ENCODE measurements at regions not wholly inside any gene's neighbourhood (a gene's known extent, or its start where the extent isn't known, plus 50 kb on each side); places are given as distances from the start of the nearest gene placed in this dataset.

GRCh38 chr21:43317254-43317748, 109.6 kb downstream of the SIK1 start:
- Histone ChIP-seq H3K36me3 (no peaks in the 10 kb centered on the region), H3K4me3 (ENCODE audit: low read depth, low read length) (no peak overlapping the region), H3K27me3 (no peaks in the 10 kb centered on the region), H3K4me1 (peaks cover 8% of the 10 kb centered on the region; the same call in 1 of the 2 replicates), H3K9me3 (peaks cover 13% of the 10 kb centered on the region; the same call in 1 of the 2 replicates)
- TF ChIP-seq, protein P1, sequence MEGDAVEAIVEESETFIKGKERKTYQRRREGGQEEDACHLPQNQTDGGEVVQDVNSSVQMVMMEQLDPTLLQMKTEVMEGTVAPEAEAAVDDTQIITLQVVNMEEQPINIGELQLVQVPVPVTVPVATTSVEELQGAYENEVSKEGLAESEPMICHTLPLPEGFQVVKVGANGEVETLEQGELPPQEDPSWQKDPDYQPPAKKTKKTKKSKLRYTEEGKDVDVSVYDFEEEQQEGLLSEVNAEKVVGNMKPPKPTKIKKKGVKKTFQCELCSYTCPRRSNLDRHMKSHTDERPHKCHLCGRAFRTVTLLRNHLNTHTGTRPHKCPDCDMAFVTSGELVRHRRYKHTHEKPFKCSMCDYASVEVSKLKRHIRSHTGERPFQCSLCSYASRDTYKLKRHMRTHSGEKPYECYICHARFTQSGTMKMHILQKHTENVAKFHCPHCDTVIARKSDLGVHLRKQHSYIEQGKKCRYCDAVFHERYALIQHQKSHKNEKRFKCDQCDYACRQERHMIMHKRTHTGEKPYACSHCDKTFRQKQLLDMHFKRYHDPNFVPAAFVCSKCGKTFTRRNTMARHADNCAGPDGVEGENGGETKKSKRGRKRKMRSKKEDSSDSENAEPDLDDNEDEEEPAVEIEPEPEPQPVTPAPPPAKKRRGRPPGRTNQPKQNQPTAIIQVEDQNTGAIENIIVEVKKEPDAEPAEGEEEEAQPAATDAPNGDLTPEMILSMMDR (IDR thresholded peaks at IDR 0.05; ENCODE audit: low read depth, low read length) = no peak
- no peak for DNase-seq

DNA sequence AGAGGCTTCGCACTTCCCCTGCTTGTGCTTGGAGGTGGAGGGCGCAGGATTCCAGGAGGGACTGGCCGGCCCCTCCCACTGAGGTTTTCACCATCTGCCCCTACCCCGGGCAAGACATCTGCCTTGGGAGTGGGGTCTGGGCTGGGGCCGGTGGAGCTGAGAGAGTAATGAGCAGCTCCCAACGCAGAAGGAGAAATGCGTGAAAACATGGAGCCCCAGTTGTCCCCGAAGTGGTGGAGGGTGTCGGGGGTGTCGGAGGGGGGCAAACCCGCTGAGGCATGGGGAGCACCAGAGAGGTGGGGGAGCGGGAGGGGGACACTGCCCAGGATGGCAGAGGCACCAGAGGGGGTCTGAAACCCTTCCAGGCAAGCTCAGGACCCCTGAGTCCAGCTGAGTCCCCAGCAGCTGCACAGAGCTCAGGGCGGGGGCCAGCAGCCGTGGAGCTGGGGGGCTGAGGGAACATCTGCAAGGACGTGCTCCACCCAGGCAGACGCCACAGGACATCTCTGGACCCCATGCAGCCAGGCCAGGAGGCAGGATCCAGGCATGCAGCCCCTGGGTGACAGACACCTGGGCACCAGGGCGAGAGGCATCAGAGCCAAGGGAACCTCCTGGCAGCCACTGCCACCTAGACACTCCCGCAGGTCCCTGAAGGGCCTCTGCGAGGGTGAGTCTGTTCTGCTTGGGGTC, 110.6 kb downstream of the SIK1 start:
- Histone ChIP-seq H3K4me1 (peaks cover 10% of the 10 kb centered on the region), H3K27me3 (no peaks in the 10 kb centered on the region)

DNA sequence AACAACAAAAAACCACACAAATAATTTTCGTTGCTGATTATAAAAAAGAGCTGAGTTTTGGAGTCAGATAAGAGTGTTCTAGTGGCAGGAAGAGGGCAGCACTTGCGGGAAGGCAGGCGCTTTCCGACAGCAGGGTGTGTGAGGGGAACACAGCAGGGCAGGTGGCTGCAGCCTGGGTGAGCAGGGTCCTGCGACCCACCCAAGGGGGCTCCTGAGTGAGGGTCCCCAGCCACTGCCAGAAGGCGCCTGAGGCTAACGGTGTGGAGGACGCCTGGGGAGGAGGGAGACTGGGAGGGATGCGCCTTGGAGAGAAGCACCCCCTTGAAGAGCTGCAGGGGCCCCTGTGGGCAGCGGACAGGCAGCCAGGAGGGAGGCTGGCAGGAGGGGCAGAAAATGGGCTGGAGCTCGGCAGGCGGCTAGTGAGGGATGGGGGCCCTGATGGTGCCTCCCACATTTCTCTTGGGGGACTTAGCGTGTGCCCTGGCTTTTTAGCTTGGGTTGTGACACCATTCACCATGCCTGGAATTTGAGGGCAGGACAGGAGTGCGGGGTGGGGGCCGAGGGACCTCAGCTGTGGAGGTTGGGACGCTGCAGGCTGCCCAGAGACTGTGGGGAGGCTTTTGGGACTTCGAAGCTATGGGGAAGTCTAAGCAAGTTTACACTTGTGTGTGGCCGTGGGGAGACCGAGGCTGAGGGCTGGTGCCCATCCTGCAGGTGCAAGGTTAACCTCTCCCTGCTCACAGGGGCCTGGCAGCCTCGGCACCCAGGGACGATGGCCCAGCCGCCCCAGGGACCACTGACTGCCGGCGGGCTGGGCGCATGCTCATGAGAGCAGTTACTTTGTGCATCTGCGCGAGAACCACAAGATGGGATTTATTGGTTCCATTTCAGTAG, 111.4 kb downstream of the SIK1 start:
- no peaks in the 10 kb centered on the region for H3K36me3 ChIP-seq
- peaks cover 14% of the 10 kb centered on the region for H3K4me1 ChIP-seq
- TF ChIP-seq, protein P1 (IDR thresholded peaks at IDR 0.05; ENCODE audit: low read depth, low read length) = 0 out of 2 replicates have a peak, but pooled peaks have one; percentile 16
- H3K4me3 ChIP-seq (ENCODE audit: low read depth, low read length) = no peak overlapping the region
- peaks cover 13% of the 10 kb centered on the region; the same call in 1 of the 2 replicates for H3K9me3 ChIP-seq
- no peaks in the 10 kb centered on the region for H3K27me3 ChIP-seq
- DNase-seq = no peak

More for the DNA sequence above, 110.6 kb downstream of the SIK1 start:
- TF ChIP-seq, protein P1 (IDR thresholded peaks at IDR 0.05; ENCODE audit: low read depth, low read length) = no peak
- no peak overlapping the region for H3K4me3 ChIP-seq (ENCODE audit: low read depth, low read length)
- DNase-seq = no peak
- peaks cover 13% of the 10 kb centered on the region; the same call in 1 of the 2 replicates for H3K9me3 ChIP-seq
- H3K36me3 ChIP-seq = no peaks in the 10 kb centered on the region

- H3K9me3 ChIP-seq = peaks cover 13% of the 10 kb centered on the region; the same call in 1 of the 2 replicates
- peaks cover 13% of the 10 kb centered on the region for H3K4me1 ChIP-seq
- no peak for DNase-seq
- TF ChIP-seq, protein P1 (IDR thresholded peaks at IDR 0.05; ENCODE audit: low read depth, low read length) = no peak
- H3K4me3 ChIP-seq (ENCODE audit: low read depth, low read length) = no peak overlapping the region
- no peaks in the 10 kb centered on the region for H3K27me3 ChIP-seq
- H3K36me3 ChIP-seq = no peaks in the 10 kb centered on the region
Observed at GRCh38 chr21:43313939-43314405, 113.0 kb downstream of the SIK1 start.

DNA sequence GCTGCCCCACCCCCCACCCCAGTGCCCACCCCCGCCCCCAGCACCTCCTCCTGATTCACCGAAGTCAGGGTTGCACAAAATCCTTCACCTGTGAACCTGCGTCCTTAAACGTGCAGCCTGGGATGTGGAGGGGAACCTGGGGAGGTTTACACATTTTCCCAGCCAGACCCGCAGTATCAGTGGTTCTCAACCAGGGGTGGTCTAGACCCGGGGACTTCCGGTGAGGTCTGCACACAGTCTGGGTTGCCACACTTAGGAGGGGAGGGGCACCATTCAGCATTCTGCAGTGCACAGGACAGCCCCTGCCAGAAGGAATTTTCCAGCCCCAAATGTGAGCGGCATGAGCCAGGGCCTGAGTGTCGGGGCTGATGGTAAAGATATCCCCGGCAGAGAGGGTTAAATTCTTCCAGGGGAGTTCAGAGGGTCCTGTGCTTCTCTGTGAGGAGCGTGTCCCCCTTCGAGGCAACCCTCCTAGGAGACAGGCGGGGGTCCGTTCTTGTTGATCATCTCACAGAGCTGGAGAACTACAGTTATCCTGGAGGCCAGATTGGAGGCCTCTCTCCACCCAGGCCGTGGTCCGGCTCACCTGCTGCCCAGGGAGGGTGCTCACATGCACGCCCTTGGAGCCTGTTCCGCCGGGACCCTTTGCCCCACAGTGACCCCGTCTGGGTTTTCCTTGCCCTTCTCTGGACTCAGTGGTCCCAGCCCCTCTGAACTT, 113.6 kb downstream of the SIK1 start:
- Histone ChIP-seq H3K4me1 (peaks cover 7% of the 10 kb centered on the region; the same call in 1 of the 2 replicates), H3K36me3 (no peaks in the 10 kb centered on the region), H3K9me3 (peaks cover 12% of the 10 kb centered on the region; the same call in 1 of the 2 replicates), H3K27me3 (no peaks in the 10 kb centered on the region), H3K4me3 (ENCODE audit: low read depth, low read length) (no peak overlapping the region)
- no peak for DNase-seq
- TF ChIP-seq, protein P1 (IDR thresholded peaks at IDR 0.05; ENCODE audit: low read depth, low read length) = no peak
